WERI-Rb-1 (cell line): ENCODE measurements at regions not wholly inside any gene's neighbourhood (a gene's known extent, or its start where the extent isn't known, plus 50 kb on each side); places are given as distances from the start of the nearest gene placed in this dataset.

ENCODE experiments used
- DNase-seq: peaks from one replicate; pipeline ENCODE4 v3.0.0-alpha.2; 2020
- H3K27ac ChIP-seq: fragments of 250-450 bp; sonication (Bioruptor Pico); 2 replicates; pipeline ENCODE4 v1.5.1; 2020; ENCODE audit warnings: mild to moderate bottlenecking, moderate library complexity
- H3K27me3 ChIP-seq: fragments of 250-450 bp; sonication (Bioruptor Pico); 2 replicates; pipeline ENCODE4 v1.5.1; 2021; ENCODE audit warnings: mild to moderate bottlenecking, low read depth, moderate library complexity; ENCODE audit not compliant: insufficient read depth, severe bottlenecking
- H3K36me3 ChIP-seq: fragments of 250-450 bp; sonication (Bioruptor Pico); 2 replicates; pipeline ENCODE4 v1.5.1; 2020; ENCODE audit warnings: mild to moderate bottlenecking, moderate library complexity
- H3K4me3 ChIP-seq: 2 replicates; pipeline ENCODE4 v1.5.1; 2011; ENCODE audit warnings: low read depth, mild to moderate bottlenecking, control low read depth, low read length
- H3K9me3 ChIP-seq: fragments of 250-450 bp; sonication (Bioruptor Pico); 2 replicates; pipeline ENCODE4 v1.5.1; 2021; ENCODE audit warnings: mild to moderate bottlenecking, moderate library complexity; ENCODE audit not compliant: severe bottlenecking
- CTCF ChIP-seq: IDR thresholded peaks from 2 replicates; pipeline ENCODE4 v1.5.1; 2011; ENCODE audit warnings: low read depth, mild to moderate bottlenecking, control low read depth, inconsistent platforms, low read length

- Histone ChIP-seq H3K27ac (no peak overlapping the region), H3K4me3 (no peak overlapping the region), H3K36me3 (no peaks in the 10 kb centered on the region), H3K27me3 (no peaks in the 10 kb centered on the region), H3K9me3 (no peaks in the 10 kb centered on the region)
- no peak for TF ChIP-seq CTCF
- DNase-seq, result no peak
Observed at GRCh38 chr12:58356794-58357193, 415.4 kb downstream of the ATP23 start.

- Histone ChIP-seq H3K4me3 (no peak overlapping the region), H3K9me3 (no peaks in the 10 kb centered on the region)
- no peak for DNase-seq
Observed at GRCh38 chr12:58357511-58357910, 416.1 kb downstream of the ATP23 start.

GRCh38 chr12:58358369-58358768, 417.0 kb downstream of the ATP23 start:
- Histone ChIP-seq H3K36me3 (no peaks in the 10 kb centered on the region), H3K9me3 (no peaks in the 10 kb centered on the region), H3K27me3 (no peaks in the 10 kb centered on the region), H3K27ac (no peak overlapping the region), H3K4me3 (no peak overlapping the region)
- no peak for DNase-seq
- TF ChIP-seq CTCF, result no peak

More at GRCh38 chr12:58357511-58357910, 416.1 kb downstream of the ATP23 start:
- TF ChIP-seq CTCF, result no peak
- Histone ChIP-seq H3K27ac (no peak overlapping the region), H3K36me3 (no peaks in the 10 kb centered on the region), H3K27me3 (no peaks in the 10 kb centered on the region)

- no peak for TF ChIP-seq CTCF
- no peak overlapping the region for H3K27ac ChIP-seq
Observed at GRCh38 chr12:58359084-58359483, 417.7 kb downstream of the ATP23 start.

GRCh38 chr12:58361056-58361455, 419.7 kb downstream of the ATP23 start:
- Histone ChIP-seq H3K9me3 (no peaks in the 10 kb centered on the region), H3K27me3 (no peaks in the 10 kb centered on the region), H3K27ac (no peak overlapping the region), H3K4me3 (no peak overlapping the region), H3K36me3 (no peaks in the 10 kb centered on the region)
- DNase-seq, result no peak
- TF ChIP-seq CTCF, result no peak

More at GRCh38 chr12:58359084-58359483, 417.7 kb downstream of the ATP23 start:
- Histone ChIP-seq H3K36me3 (no peaks in the 10 kb centered on the region), H3K27me3 (no peaks in the 10 kb centered on the region), H3K9me3 (no peaks in the 10 kb centered on the region), H3K4me3 (no peak overlapping the region)
- no peak for DNase-seq

GRCh38 chr12:58363971-58364370, 422.6 kb downstream of the ATP23 start:
- Histone ChIP-seq H3K36me3 (no peaks in the 10 kb centered on the region), H3K27ac (no peak overlapping the region), H3K9me3 (no peaks in the 10 kb centered on the region), H3K27me3 (no peaks in the 10 kb centered on the region), H3K4me3 (no peak overlapping the region)
- no peak for DNase-seq
- TF ChIP-seq CTCF, result no peak
